DOHH2 (cell line): ENCODE measurements at regions not wholly inside any gene's neighbourhood (a gene's known extent, or its start where the extent isn't known, plus 50 kb on each side); places are given as distances from the start of the nearest gene placed in this dataset.

Source experiments
- CTCF ChIP-seq: fragments of 200-600 bp; sonication (generic); IDR thresholded peaks from one replicate; pipeline ENCODE4 v1.5.1; 2014; ENCODE audit warnings: antibody characterized with exemption, mild to moderate bottlenecking, low read depth, low read length; ENCODE audit not compliant: poor library complexity, severe bottlenecking
- EZH2phosphoT487 ChIP-seq: fragments of 200-600 bp; sonication (generic); IDR thresholded peaks from 2 replicates; pipeline ENCODE4 v1.6.1; 2017; ENCODE audit warnings: borderline replicate concordance, mild to moderate bottlenecking, antibody characterized with exemption, low read length, moderate library complexity, mixed read lengths

GRCh38 chrX:128504496-128504895 lies 452.3 kb upstream of the ACTRT1 start:
- TF ChIP-seq CTCF (no peak), EZH2phosphoT487 (no peak)
